Suprapubic skin (tissue), 4 donors: ENCODE measurements at regions not wholly inside any gene's neighbourhood (a gene's known extent, or its start where the extent isn't known, plus 50 kb on each side); places are given as distances from the start of the nearest gene placed in this dataset.

Source experiments
- CTCF ChIP-seq, 2 donors: fragments of 200-600 bp in 1 of 2; fragments of 450-650 bp in 1 of 2; sonication (generic) in 1 of 2; IDR thresholded peaks; one replicate each; pipeline ENCODE4 v1.5.1; 2016 to 2019; ENCODE audit warnings: antibody characterized with exemption in 2 of 2, mild to moderate bottlenecking in 1 of 2, moderate library complexity in 1 of 2
- EP300 ChIP-seq: sonication (generic); formaldehyde crosslinking; IDR thresholded peaks from one replicate; pipeline ENCODE4 v1.6.1; 2017; ENCODE audit warnings: antibody characterized with exemption
- POLR2A ChIP-seq, 2 donors: fragments of 450-650 bp; IDR thresholded peaks; one replicate each; pipeline ENCODE4 v1.6.1; 2017; ENCODE audit warnings: antibody characterized with exemption in 2 of 2, mild to moderate bottlenecking in 2 of 2, moderate library complexity in 2 of 2
- POLR2AphosphoS5 ChIP-seq, 3 donors: sonication (generic); formaldehyde crosslinking; IDR thresholded peaks; one replicate each; pipeline ENCODE4 v1.6.1; 2017; ENCODE audit warnings: antibody characterized with exemption in 3 of 3

- TF ChIP-seq CTCF (IDR thresholded peaks at IDR 0.05) (no peak), POLR2AphosphoS5 (IDR thresholded peaks at IDR 0.05) (no peak), EP300 (no peak), POLR2A (IDR thresholded peaks at IDR 0.05) (no peak)
Observed at GRCh38 chr2:8322634-8323033, 359.2 kb upstream of the ID2 start.
